ENCODE measurements at regions not wholly inside any gene's neighbourhood (a gene's known extent, or its start where the extent isn't known, plus 50 kb on each side); places are given as distances from the start of the nearest gene placed in this dataset.

DNA sequence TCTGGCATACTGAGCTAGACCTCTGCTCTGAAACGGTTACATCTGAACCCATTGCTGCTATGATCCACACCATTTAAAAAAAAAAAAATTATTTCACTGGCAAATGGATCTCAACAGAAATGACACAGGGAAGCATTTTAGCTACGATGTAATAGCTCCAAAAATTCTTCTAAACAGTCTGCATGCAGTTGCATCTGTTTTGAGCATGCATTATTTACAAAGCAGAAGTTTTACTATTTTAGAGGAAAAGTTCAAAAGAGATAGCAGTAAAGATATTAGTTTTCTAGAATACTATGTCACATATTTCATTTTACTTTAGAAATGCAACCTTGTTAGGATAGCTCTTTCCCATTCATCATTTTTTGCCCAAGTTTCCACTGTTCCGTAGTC lies 265.7 kb downstream of the MEIS1 start:
- Histone ChIP-seq H3K27ac (ENCODE audit: low read length) (no peak overlapping the region), H3K4me3 (ENCODE audit: low read length) (no peak overlapping the region), H3K27me3 (ENCODE audit: control insufficient read depth, insufficient read depth, low read length) (no peaks in the 10 kb centered on the region), H3K4me1 (ENCODE audit: control insufficient read depth, insufficient read depth, low read length) (no peaks in the 10 kb centered on the region), H3K36me3 (ENCODE audit: control insufficient read depth, insufficient read depth, low read length) (no peaks in the 10 kb centered on the region), H3K9me3 (ENCODE audit: control insufficient read depth, insufficient read depth, low read length) (no peaks in the 10 kb centered on the region)
- Mint-ChIP-seq H3K4me3 (no peak overlapping the region), H3K36me3 (no peaks in the 10 kb centered on the region), H3K27ac (no peak overlapping the region), H3K9me3 (peaks cover 0 to 2% of the 10 kb centered on the region in 2 donors), H3K4me1 (no peaks in the 10 kb centered on the region), H3K27me3 (ENCODE audit: low read depth in 2 of 2) (no peaks in the 10 kb centered on the region)
- TF ChIP-seq, protein P1, sequence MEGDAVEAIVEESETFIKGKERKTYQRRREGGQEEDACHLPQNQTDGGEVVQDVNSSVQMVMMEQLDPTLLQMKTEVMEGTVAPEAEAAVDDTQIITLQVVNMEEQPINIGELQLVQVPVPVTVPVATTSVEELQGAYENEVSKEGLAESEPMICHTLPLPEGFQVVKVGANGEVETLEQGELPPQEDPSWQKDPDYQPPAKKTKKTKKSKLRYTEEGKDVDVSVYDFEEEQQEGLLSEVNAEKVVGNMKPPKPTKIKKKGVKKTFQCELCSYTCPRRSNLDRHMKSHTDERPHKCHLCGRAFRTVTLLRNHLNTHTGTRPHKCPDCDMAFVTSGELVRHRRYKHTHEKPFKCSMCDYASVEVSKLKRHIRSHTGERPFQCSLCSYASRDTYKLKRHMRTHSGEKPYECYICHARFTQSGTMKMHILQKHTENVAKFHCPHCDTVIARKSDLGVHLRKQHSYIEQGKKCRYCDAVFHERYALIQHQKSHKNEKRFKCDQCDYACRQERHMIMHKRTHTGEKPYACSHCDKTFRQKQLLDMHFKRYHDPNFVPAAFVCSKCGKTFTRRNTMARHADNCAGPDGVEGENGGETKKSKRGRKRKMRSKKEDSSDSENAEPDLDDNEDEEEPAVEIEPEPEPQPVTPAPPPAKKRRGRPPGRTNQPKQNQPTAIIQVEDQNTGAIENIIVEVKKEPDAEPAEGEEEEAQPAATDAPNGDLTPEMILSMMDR (IDR thresholded peaks at IDR 0.05): no peak
- no peak for DNase-seq
- ATAC-seq: no peak
- WGBS (ENCODE audit: insufficient coverage): 68% methylated on average over 2 of the region's 3 CpGs
- intact Hi-C loops (cut with micrococcal nuclease): no loop called here

DNA sequence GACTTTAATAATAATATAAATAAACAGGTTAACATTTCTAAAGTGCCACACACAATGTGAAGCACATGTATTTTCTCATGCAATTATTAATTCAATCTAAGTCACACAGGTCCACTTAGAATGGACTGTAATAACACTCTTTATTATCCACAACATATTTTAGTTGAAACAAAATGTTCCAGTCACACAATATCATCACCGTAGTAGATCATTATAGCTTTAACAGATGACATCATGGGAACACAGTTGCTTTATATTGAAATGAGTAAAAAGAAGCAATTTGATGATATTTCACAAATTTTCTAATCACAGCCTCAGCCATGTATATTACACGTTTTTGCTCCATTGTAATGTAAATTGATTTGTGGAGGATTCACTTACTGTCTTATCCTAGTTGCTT lies 266.3 kb downstream of the MEIS1 start:
- Histone ChIP-seq H3K36me3 (ENCODE audit: control insufficient read depth, insufficient read depth, low read length) (no peaks in the 10 kb centered on the region), H3K4me3 (ENCODE audit: low read length) (no peak overlapping the region), H3K27ac (ENCODE audit: low read length) (no peak overlapping the region), H3K27me3 (ENCODE audit: control insufficient read depth, insufficient read depth, low read length) (no peaks in the 10 kb centered on the region), H3K9me3 (ENCODE audit: control insufficient read depth, insufficient read depth, low read length) (no peaks in the 10 kb centered on the region), H3K4me1 (ENCODE audit: control insufficient read depth, insufficient read depth, low read length) (no peaks in the 10 kb centered on the region)
- Mint-ChIP-seq H3K27ac (no peak overlapping the region), H3K36me3 (no peaks in the 10 kb centered on the region), H3K4me3 (no peak overlapping the region), H3K4me1 (no peaks in the 10 kb centered on the region), H3K27me3 (ENCODE audit: low read depth in 2 of 2) (no peaks in the 10 kb centered on the region), H3K9me3 (peaks cover 0 to 2% of the 10 kb centered on the region in 2 donors)
- ATAC-seq: no peak
- no CpG with 5 or more reads among the region's 2 CpGs for WGBS (ENCODE audit: insufficient coverage)
- intact Hi-C loops (cut with micrococcal nuclease): no loop called here
- DNase-seq: no peak
- TF ChIP-seq, protein P1 (IDR thresholded peaks at IDR 0.05): no peak

DNA sequence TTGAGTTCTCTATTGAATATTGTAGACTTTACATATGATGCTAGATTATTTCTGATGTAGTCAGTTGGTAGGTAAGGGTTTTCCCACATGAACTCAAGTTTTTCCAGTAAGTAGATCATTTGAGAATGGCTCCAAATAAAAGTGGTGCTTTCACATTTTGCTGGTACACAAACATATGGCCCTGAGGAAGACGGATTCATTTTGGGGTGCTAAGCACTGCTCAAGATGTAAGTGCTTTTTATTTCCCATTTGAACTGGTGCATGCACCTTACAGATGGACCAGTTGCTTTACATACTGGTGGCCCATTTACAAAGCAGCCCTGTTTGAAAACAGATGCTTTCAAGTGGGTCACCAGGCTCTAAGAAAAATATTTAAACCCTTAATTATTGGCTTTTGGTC lies 266.7 kb downstream of the MEIS1 start:
- intact Hi-C loops (cut with micrococcal nuclease): no loop called here
- Mint-ChIP-seq H3K36me3 (no peaks in the 10 kb centered on the region), H3K27me3 (ENCODE audit: low read depth in 2 of 2) (no peaks in the 10 kb centered on the region), H3K9me3 (peaks cover 0 to 2% of the 10 kb centered on the region in 2 donors), H3K4me1 (no peaks in the 10 kb centered on the region), H3K4me3 (no peak overlapping the region), H3K27ac (no peak overlapping the region)
- H3K27me3 ChIP-seq (ENCODE audit: control insufficient read depth, insufficient read depth, low read length): no peaks in the 10 kb centered on the region
- DNase-seq (no peak), ATAC-seq (no peak)
- H3K36me3 ChIP-seq (ENCODE audit: control insufficient read depth, insufficient read depth, low read length): no peaks in the 10 kb centered on the region
- TF ChIP-seq, protein P1 (IDR thresholded peaks at IDR 0.05): no peak
- no peaks in the 10 kb centered on the region for H3K9me3 ChIP-seq (ENCODE audit: control insufficient read depth, insufficient read depth, low read length)
- WGBS (ENCODE audit: insufficient coverage): 96% methylated on average over 1 of the region's 1 CpG
- no peaks in the 10 kb centered on the region for H3K4me1 ChIP-seq (ENCODE audit: control insufficient read depth, insufficient read depth, low read length)
- H3K27ac ChIP-seq (ENCODE audit: low read length): no peak overlapping the region
- H3K4me3 ChIP-seq (ENCODE audit: low read length): no peak overlapping the region

DNA sequence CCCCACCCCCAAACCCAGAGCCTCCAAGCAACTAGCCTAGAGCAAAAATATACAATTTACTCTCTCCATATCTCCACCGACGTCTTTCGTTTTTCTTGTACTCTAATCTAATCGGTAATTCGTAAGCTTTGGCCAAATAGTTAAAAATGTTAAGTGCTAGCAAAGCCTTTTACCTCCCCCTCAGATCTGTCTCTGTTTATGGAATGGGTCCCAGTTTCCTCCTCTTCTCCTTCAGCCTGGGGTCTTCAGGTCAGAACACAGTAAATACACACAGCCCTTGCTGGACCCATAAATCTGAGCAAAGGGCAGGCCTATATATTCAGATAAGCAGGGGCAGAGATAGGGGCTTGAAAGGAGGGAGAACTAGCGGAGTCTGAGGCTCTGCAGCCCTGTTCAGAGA lies 267.4 kb downstream of the MEIS1 start:
- ATAC-seq (no peak), DNase-seq (no peak)
- Mint-ChIP-seq H3K27me3 (ENCODE audit: low read depth in 2 of 2) (no peaks in the 10 kb centered on the region), H3K27ac (no peak overlapping the region), H3K4me3 (no peak overlapping the region), H3K36me3 (no peaks in the 10 kb centered on the region), H3K9me3 (peaks cover 0 to 2% of the 10 kb centered on the region in 2 donors), H3K4me1 (no peaks in the 10 kb centered on the region)
- H3K36me3 ChIP-seq (ENCODE audit: control insufficient read depth, insufficient read depth, low read length): no peaks in the 10 kb centered on the region
- no peaks in the 10 kb centered on the region for H3K27me3 ChIP-seq (ENCODE audit: control insufficient read depth, insufficient read depth, low read length)
- intact Hi-C loops (cut with micrococcal nuclease): no loop called here
- TF ChIP-seq, protein P1 (IDR thresholded peaks at IDR 0.05): no peak
- no peak overlapping the region for H3K4me3 ChIP-seq (ENCODE audit: low read length)
- no peaks in the 10 kb centered on the region for H3K4me1 ChIP-seq (ENCODE audit: control insufficient read depth, insufficient read depth, low read length)
- H3K9me3 ChIP-seq (ENCODE audit: control insufficient read depth, insufficient read depth, low read length): no peaks in the 10 kb centered on the region
- WGBS (ENCODE audit: insufficient coverage): 97% methylated on average over 6 of the region's 6 CpGs
- H3K27ac ChIP-seq (ENCODE audit: low read length): no peak overlapping the region

Data from natural killer cell (primary cell).